Cardiac fibroblast (primary cell): ENCODE measurements at regions not wholly inside any gene's neighbourhood (a gene's known extent, or its start where the extent isn't known, plus 50 kb on each side); places are given as distances from the start of the nearest gene placed in this dataset.
A peak's percentile ranks its signal among the peaks of the same experiment; 100 is the strongest.

Source experiments
- DNase-seq, 2 donors: peaks; one replicate each; pipeline versions ENCODE4 v3.0.0 to v3.0.0-alpha.2; 2010; ENCODE audit warnings: low read depth in 2 of 2
- H3K4me3 ChIP-seq, 2 donors: replicated peaks in 1 of 2; 1 replicate in 1 of 2; 2 replicates in 1 of 2; pipeline ENCODE4 v1.5.1; 2011; ENCODE audit warnings: low read depth in 2 of 2, low read length in 2 of 2, mild to moderate bottlenecking in 2 of 2, moderate library complexity in 1 of 2
- CTCF ChIP-seq: IDR thresholded peaks from one replicate; pipeline ENCODE4 v1.5.1; 2011; ENCODE audit warnings: low read depth, mild to moderate bottlenecking, low read length, inconsistent platforms

- DNase-seq: no peak
Measured at GRCh38 chr2:196452758-196453157, 186.8 kb upstream of the CCDC150 start.

GRCh38 chr2:196453613-196454047, 185.9 kb upstream of the CCDC150 start:
- peak; percentile 72 for TF ChIP-seq CTCF
- peak; percentile 84 to 85 for DNase-seq
- H3K4me3 ChIP-seq: no peak overlapping the region

More at GRCh38 chr2:196452758-196453157, 186.8 kb upstream of the CCDC150 start:
- no peak overlapping the region for H3K4me3 ChIP-seq
- no peak for TF ChIP-seq CTCF

- TF ChIP-seq CTCF: no peak
- H3K4me3 ChIP-seq: no peak overlapping the region
Measured at GRCh38 chr2:196454492-196454891, 185.0 kb upstream of the CCDC150 start.

GRCh38 chr2:196459539-196459938, 180.0 kb upstream of the CCDC150 start:
- H3K4me3 ChIP-seq: no peak overlapping the region
- peak; percentile 40 to 68 for DNase-seq
- no peak for TF ChIP-seq CTCF

More at GRCh38 chr2:196454492-196454891, 185.0 kb upstream of the CCDC150 start:
- no peak for DNase-seq

- H3K4me3 ChIP-seq: no peak overlapping the region
- no peak for DNase-seq
- no peak for TF ChIP-seq CTCF
Measured at GRCh38 chr2:196463706-196464105, 175.8 kb upstream of the CCDC150 start.

- no peak for DNase-seq
- no peak overlapping the region for H3K4me3 ChIP-seq
- no peak for TF ChIP-seq CTCF
Measured at GRCh38 chr2:196464311-196464710, 175.2 kb upstream of the CCDC150 start.

GRCh38 chr2:196466581-196466980, 172.9 kb upstream of the CCDC150 start:
- TF ChIP-seq CTCF: no peak
- no peak for DNase-seq
- no peak overlapping the region for H3K4me3 ChIP-seq
